LNCAP (cell line): ENCODE measurements at regions not wholly inside any gene's neighbourhood (a gene's known extent, or its start where the extent isn't known, plus 50 kb on each side); places are given as distances from the start of the nearest gene placed in this dataset.

Source experiments
- TF ChIP-seq, protein P1 (sequence below): fragments of 450-650 bp; IDR thresholded peaks from 2 replicates; pipeline ENCODE4 v1.5.1; 2017; ENCODE audit warnings: mild to moderate bottlenecking

GRCh38 chr5:67488885-67489284 lies 292.3 kb upstream of the CD180 start:
- TF ChIP-seq, protein P1, sequence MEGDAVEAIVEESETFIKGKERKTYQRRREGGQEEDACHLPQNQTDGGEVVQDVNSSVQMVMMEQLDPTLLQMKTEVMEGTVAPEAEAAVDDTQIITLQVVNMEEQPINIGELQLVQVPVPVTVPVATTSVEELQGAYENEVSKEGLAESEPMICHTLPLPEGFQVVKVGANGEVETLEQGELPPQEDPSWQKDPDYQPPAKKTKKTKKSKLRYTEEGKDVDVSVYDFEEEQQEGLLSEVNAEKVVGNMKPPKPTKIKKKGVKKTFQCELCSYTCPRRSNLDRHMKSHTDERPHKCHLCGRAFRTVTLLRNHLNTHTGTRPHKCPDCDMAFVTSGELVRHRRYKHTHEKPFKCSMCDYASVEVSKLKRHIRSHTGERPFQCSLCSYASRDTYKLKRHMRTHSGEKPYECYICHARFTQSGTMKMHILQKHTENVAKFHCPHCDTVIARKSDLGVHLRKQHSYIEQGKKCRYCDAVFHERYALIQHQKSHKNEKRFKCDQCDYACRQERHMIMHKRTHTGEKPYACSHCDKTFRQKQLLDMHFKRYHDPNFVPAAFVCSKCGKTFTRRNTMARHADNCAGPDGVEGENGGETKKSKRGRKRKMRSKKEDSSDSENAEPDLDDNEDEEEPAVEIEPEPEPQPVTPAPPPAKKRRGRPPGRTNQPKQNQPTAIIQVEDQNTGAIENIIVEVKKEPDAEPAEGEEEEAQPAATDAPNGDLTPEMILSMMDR = no peak

DNA sequence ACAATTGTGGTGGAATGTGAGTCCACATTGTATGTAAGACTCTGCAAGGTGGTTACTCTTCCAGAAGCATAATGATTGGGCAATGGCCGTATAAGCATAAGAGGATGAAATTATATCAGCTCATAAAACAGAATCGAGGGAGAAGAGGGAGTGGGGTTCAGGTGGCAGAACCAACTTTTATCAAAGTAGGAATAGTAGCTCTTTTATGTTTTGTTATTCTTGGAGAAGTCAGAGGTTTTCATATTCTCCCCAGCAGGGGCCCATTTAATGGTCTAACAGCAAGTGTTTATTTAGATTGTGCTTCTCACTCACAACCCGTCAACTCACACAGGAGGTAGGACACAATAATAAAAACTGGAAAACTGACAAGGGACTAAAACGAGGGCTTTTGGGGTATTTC lies 291.3 kb upstream of the CD180 start:
- TF ChIP-seq, protein P1 = no peak

DNA sequence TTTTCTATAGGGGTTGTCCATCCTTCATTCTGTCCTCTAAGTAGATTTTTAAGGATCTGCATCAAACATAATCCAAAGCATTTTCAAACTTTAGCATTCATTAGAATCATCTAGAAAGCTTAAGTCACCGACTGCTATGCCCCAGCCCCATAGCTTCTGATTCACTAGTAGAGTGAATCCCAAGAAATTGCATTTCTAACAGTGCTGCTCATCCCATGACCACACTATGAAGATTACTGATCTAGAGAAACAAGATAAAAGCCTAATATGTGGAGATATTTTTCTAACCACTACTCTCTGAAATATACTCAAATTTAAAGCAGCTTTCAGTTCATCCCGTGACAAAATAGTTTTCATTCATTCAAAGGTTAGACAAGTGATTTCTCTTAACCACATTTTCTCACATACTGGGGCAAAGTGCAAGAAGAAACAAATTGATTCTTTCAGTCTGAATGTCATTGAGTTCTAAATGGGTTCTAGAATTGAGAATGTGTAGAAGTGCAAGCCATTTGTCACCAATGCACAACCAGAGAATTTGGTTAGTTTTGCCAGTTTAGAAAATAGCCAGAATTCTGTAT lies 286.9 kb upstream of the CD180 start:
- TF ChIP-seq, protein P1 = no peak

- TF ChIP-seq, protein P1 = no peak
Measured at GRCh38 chr5:67481362-67481761, 284.8 kb upstream of the CD180 start.

DNA sequence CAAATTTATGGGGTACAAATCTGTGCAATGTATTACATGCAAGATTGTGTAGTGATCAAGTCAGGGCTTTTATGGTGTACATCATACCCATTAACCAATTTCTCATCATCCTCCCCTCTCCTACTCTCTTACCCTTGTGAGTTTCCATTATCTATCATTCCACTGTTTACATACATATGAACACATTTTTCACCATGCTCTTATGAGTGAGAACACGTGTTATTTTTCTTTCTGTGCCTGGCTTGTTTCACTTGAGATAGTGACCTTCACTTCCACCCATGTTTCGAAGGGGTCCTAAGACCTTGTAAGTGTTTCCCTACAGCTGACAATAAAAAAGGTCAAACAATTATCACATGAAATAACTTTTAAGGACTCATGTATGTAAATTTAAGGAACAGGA lies 281.7 kb upstream of the CD180 start:
- TF ChIP-seq, protein P1 = no peak

DNA sequence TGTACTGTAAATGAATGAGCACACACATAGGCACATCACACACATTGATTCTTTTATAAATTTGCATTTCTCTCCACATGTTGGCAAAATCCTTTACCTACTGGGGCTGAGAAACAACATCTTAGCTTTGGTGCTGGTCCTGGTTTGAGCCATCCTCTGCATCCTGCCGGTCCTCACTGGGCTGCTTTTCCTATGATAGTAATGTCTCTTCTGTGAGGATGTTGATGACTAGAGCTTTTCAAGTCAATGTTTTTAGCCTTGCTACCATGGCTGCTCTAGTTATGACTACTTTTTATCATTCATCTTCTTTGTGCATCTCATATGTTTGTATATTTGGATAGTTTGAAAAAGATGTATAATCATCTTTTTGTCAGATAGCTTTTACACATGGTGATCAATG lies 280.4 kb upstream of the CD180 start:
- TF ChIP-seq, protein P1 = no peak

- TF ChIP-seq, protein P1 = no peak
Measured at GRCh38 chr5:67476531-67476930, 279.9 kb upstream of the CD180 start.

DNA sequence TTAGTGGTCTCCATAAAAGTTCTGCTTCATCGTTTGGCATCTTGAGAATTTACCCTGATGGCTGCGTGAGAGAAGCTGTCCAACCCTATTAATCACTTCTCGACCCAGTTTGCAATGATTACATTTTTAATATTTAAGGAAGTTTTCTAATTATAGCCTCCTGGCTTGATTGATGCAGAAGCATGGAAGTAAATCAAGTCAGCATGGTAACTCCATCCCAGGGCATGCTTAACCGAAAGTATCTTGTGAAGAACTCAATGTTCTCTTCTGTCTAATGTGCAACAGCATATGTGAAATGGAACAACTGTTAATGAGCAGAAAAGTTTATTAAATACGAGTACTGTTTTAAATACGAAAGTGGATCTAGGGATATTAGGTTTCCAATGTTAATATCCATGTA lies 278.9 kb upstream of the CD180 start:
- TF ChIP-seq, protein P1 = no peak
